ENCODE measurements at regions not wholly inside any gene's neighbourhood (a gene's known extent, or its start where the extent isn't known, plus 50 kb on each side); places are given as distances from the start of the nearest gene placed in this dataset.

GRCh38 chr1:86239894-86240293, 83.3 kb upstream of the COL24A1 start (continued):
- TF ChIP-seq UBTF (IDR thresholded peaks at IDR 0.05; ENCODE audit: borderline replicate concordance in 1 of 2, low read depth in 2 of 2, low read length in 2 of 2) (no peak), ELF4 (CRISPR knock-in tag; IDR thresholded peaks at IDR 0.05) (no peak), ATF1 (CRISPR knock-in tag; IDR thresholded peaks at IDR 0.05) (no peak), ATF1 (tag; IDR thresholded peaks at IDR 0.05) (no peak), E2F8 (IDR thresholded peaks at IDR 0.05; ENCODE audit: low read depth, partially characterized antibody) (no peak), CREB3 (tag; conservative IDR thresholded peaks at IDR 0.05; ENCODE audit: low read depth) (no peak), ZNF77 (CRISPR knock-in tag; IDR thresholded peaks at IDR 0.05) (no peak), RBFOX2 (IDR thresholded peaks at IDR 0.05; ENCODE audit: low read depth, low read length) (no peak), ZBTB43 (CRISPR knock-in tag; IDR thresholded peaks at IDR 0.05) (no peak)
